ENCODE measurements at regions not wholly inside any gene's neighbourhood (a gene's known extent, or its start where the extent isn't known, plus 50 kb on each side); places are given as distances from the start of the nearest gene placed in this dataset.

- Histone ChIP-seq H3K27me3 (ENCODE audit: control insufficient read depth in 1 of 2, insufficient read depth in 2 of 2, low read length in 1 of 2) (no peaks in the 10 kb centered on the region), H3K36me3 (ENCODE audit: control insufficient read depth in 1 of 2, insufficient read depth in 2 of 2, low read length in 1 of 2) (no peaks in the 10 kb centered on the region), H3K27ac (ENCODE audit: low read depth in 1 of 2, low read length in 2 of 2) (no peak overlapping the region), H3K4me3 (ENCODE audit: low read length in 2 of 2) (no peak overlapping the region), H3K4me1 (ENCODE audit: control insufficient read depth in 1 of 2, insufficient read depth in 2 of 2, low read length in 2 of 2) (no peaks in the 10 kb centered on the region), H3K9me3 (ENCODE audit: control insufficient read depth, low read length) (no peaks in the 10 kb centered on the region)
- intact Hi-C loops (cut with DNase I): no loop called here
- ATAC-seq (ENCODE audit: low FRiP score): no peak
- DNase-seq: peak in 1 of 2 donors; percentile 46
- WGBS, 2 donors: 57 to 63% methylated on average over 28 to 29 of the region's 29 CpGs
These were observed 120.9 kb upstream of the RPS6KA2 start for GRCh38 chr6:166747644-166748595.

- H3K27ac ChIP-seq (ENCODE audit: low read depth in 1 of 2, low read length in 2 of 2): no peak overlapping the region
These were observed 119.0 kb upstream of the RPS6KA2 start for GRCh38 chr6:166745801-166746668.

DNA sequence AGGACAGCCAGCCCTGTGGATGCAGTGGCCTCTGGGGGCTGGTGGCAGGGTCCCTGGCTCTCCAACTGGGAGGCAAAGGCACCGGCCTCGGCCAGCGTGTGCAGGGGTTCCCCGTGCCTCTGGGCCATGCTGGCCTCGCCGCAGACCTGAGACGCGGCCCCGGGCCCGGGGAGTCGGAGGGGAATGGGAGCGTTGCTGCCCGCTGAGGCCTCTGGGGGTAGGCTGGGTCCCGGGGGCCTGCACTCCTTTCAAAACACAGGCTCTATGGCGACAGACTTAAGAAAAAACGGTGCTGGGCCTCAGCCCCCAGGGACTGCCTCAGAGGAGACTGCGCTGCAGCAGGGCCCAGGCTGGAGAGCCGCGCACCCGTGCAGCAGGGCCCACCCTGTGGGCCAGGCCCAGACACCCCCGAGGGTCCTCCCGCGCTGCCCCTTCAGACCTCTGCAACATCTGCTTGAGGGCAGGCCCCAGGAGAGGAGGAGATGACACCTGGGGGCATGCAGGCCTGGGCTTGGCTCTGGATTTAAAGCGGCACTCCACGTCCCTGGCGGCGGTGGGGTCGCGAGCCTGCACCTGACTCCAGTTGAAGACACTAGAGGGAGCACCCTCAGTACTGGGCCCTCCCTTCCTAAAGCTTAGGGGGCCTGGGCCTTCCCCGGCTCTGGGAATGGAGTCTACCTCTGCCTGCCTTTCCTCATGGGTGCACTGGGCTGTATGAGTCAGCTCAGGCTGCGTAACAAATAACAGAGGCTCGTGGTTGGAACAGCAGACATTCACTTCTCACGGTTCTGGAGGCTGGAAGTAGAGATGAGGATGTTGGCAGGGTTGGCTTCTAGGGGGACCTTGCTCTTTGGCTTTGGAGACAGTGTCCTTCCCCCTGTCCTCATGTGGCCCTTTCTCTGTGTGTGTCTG lies 117.4 kb upstream of the RPS6KA2 start:
- H3K4me1 ChIP-seq (ENCODE audit: control insufficient read depth in 1 of 2, insufficient read depth in 2 of 2, low read length in 2 of 2): no peaks in the 10 kb centered on the region
- intact Hi-C loops (cut with DNase I): no loop called here
- H3K27ac ChIP-seq (ENCODE audit: low read depth in 1 of 2, low read length in 2 of 2): no peak overlapping the region
- no peaks in the 10 kb centered on the region for H3K9me3 ChIP-seq (ENCODE audit: control insufficient read depth, low read length)
- ATAC-seq (ENCODE audit: low FRiP score): peak; percentile 61
- no peak for DNase-seq
- no peaks in the 10 kb centered on the region for H3K27me3 ChIP-seq (ENCODE audit: control insufficient read depth in 1 of 2, insufficient read depth in 2 of 2, low read length in 1 of 2)
- no peak overlapping the region for H3K4me3 ChIP-seq (ENCODE audit: low read length in 2 of 2)
- no peaks in the 10 kb centered on the region for H3K36me3 ChIP-seq (ENCODE audit: control insufficient read depth in 1 of 2, insufficient read depth in 2 of 2, low read length in 1 of 2)
- WGBS, 2 donors: 89% methylated on average over 33 of the region's 33 CpGs

More at GRCh38 chr6:166745801-166746668, 119.0 kb upstream of the RPS6KA2 start:
- Histone ChIP-seq H3K9me3 (ENCODE audit: control insufficient read depth, low read length) (no peaks in the 10 kb centered on the region), H3K4me1 (ENCODE audit: control insufficient read depth in 1 of 2, insufficient read depth in 2 of 2, low read length in 2 of 2) (no peaks in the 10 kb centered on the region), H3K27me3 (ENCODE audit: control insufficient read depth in 1 of 2, insufficient read depth in 2 of 2, low read length in 1 of 2) (no peaks in the 10 kb centered on the region), H3K36me3 (ENCODE audit: control insufficient read depth in 1 of 2, insufficient read depth in 2 of 2, low read length in 1 of 2) (no peaks in the 10 kb centered on the region), H3K4me3 (ENCODE audit: low read length in 2 of 2) (no peak overlapping the region)
- no peak for ATAC-seq (ENCODE audit: low FRiP score)
- no peak for DNase-seq
- intact Hi-C loops (cut with DNase I): no loop called here
- WGBS, 2 donors: 90% methylated on average over 16 of the region's 16 CpGs

GRCh38 chr6:166743406-166744222 lies 116.6 kb upstream of the RPS6KA2 start:
- H3K4me3 ChIP-seq (ENCODE audit: low read length in 2 of 2): no peak overlapping the region
- no peaks in the 10 kb centered on the region for H3K36me3 ChIP-seq (ENCODE audit: control insufficient read depth in 1 of 2, insufficient read depth in 2 of 2, low read length in 1 of 2)
- no peaks in the 10 kb centered on the region for H3K9me3 ChIP-seq (ENCODE audit: control insufficient read depth, low read length)
- DNase-seq (no peak), ATAC-seq (ENCODE audit: low FRiP score) (no peak)
- H3K27ac ChIP-seq (ENCODE audit: low read depth in 1 of 2, low read length in 2 of 2): no peak overlapping the region
- no peaks in the 10 kb centered on the region for H3K4me1 ChIP-seq (ENCODE audit: control insufficient read depth in 1 of 2, insufficient read depth in 2 of 2, low read length in 2 of 2)
- WGBS, 2 donors: 76 to 81% methylated on average over 21 of the region's 21 CpGs
- intact Hi-C loops (cut with DNase I): no loop called here
- H3K27me3 ChIP-seq (ENCODE audit: control insufficient read depth in 1 of 2, insufficient read depth in 2 of 2, low read length in 1 of 2): no peaks in the 10 kb centered on the region

DNA sequence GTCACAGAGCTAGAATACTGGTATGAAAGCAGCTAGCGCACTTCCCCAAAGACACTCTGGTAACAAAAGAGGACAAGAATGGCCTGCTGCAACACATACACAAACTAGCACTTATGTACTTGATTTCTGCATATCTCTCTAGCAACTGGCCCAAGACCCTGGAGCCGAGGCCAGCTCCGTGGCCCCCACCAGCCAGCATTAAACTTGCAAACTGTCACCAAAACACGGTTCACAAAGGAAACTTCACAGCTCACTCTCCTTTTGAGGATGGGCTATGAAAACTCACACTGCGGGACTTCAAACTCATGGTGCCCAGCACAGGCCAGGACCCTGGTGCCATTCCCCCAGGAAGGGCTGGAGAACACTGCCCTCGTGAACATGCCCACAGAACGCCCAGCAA lies 115.9 kb upstream of the RPS6KA2 start:
- intact Hi-C loops (cut with DNase I): no loop called here
- no peaks in the 10 kb centered on the region for H3K9me3 ChIP-seq (ENCODE audit: control insufficient read depth, low read length)
- 91% methylated on average over 7 of the region's 7 CpGs for WGBS, 2 donors
- H3K4me1 ChIP-seq (ENCODE audit: control insufficient read depth in 1 of 2, insufficient read depth in 2 of 2, low read length in 2 of 2): no peaks in the 10 kb centered on the region
- DNase-seq (no peak), ATAC-seq (ENCODE audit: low FRiP score) (no peak)
- no peaks in the 10 kb centered on the region for H3K36me3 ChIP-seq (ENCODE audit: control insufficient read depth in 1 of 2, insufficient read depth in 2 of 2, low read length in 1 of 2)
- H3K4me3 ChIP-seq (ENCODE audit: low read length in 2 of 2): no peak overlapping the region
- no peaks in the 10 kb centered on the region for H3K27me3 ChIP-seq (ENCODE audit: control insufficient read depth in 1 of 2, insufficient read depth in 2 of 2, low read length in 1 of 2)
- H3K27ac ChIP-seq (ENCODE audit: low read depth in 1 of 2, low read length in 2 of 2): no peak overlapping the region

GRCh38 chr6:166739976-166740318 lies 112.9 kb upstream of the RPS6KA2 start:
- H3K27me3 ChIP-seq (ENCODE audit: control insufficient read depth in 1 of 2, insufficient read depth in 2 of 2, low read length in 1 of 2): no peaks in the 10 kb centered on the region
- intact Hi-C loops (cut with DNase I): loop anchor here in 1 of 2 donors (10.0 kb wide), 1 partner anchor 245 kb away; no protein-coding TSS in a partner anchor
- no peak for DNase-seq
- WGBS, 2 donors: 90 to 96% methylated on average over 1 of the region's 1 CpG
- H3K4me3 ChIP-seq (ENCODE audit: low read length in 2 of 2): no peak overlapping the region
- H3K9me3 ChIP-seq (ENCODE audit: control insufficient read depth, low read length): no peaks in the 10 kb centered on the region
- no peaks in the 10 kb centered on the region for H3K4me1 ChIP-seq (ENCODE audit: control insufficient read depth in 1 of 2, insufficient read depth in 2 of 2, low read length in 2 of 2)
- H3K27ac ChIP-seq (ENCODE audit: low read depth in 1 of 2, low read length in 2 of 2): no peak overlapping the region
- H3K36me3 ChIP-seq (ENCODE audit: control insufficient read depth in 1 of 2, insufficient read depth in 2 of 2, low read length in 1 of 2): no peaks in the 10 kb centered on the region
- ATAC-seq (ENCODE audit: low FRiP score): no peak

DNA sequence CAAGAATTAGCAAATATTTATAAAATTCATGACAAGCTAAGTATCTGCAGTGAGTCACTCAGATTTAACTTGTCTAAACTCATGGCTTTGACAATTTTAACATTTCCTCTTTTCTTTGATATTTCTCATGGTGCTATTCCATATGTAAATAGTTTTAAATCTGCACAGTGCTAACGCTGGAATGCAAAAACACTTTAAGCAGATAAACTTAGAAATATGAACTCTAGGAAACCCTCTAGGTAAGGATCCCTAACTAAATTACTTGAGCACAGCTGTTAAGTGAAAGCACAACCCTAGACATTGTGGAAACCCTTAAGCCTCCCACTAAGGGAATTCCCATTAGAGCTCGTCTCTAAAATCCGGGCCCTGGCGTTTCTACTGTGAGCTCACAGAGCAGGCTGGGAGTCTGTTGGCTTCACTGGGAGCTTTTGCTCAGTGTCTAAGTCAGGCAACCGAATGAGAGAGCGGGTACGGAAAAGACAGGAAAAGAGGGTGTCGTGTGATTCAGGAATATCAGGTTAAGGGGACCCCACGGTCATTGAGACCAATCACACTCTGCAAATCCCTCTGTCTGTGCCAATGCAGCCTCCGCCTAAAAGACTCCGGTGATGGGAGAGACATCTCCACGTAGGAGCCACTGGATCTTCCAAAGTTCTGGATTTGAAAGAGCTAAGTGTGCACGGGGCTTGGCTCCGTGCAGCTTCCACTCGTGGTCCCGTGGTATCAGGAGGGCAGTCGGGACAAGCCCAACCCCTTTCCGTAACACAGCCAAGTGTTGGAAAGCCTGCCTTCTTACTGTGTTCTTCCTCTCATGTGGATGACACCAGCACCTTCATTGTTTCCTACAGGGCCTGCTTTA lies 112.3 kb upstream of the RPS6KA2 start:
- Histone ChIP-seq H3K4me1 (ENCODE audit: control insufficient read depth in 1 of 2, insufficient read depth in 2 of 2, low read length in 2 of 2) (no peaks in the 10 kb centered on the region), H3K27ac (ENCODE audit: low read depth in 1 of 2, low read length in 2 of 2) (no peak overlapping the region), H3K4me3 (ENCODE audit: low read length in 2 of 2) (no peak overlapping the region), H3K27me3 (ENCODE audit: control insufficient read depth in 1 of 2, insufficient read depth in 2 of 2, low read length in 1 of 2) (no peaks in the 10 kb centered on the region), H3K9me3 (ENCODE audit: control insufficient read depth, low read length) (no peaks in the 10 kb centered on the region), H3K36me3 (ENCODE audit: control insufficient read depth in 1 of 2, insufficient read depth in 2 of 2, low read length in 1 of 2) (no peaks in the 10 kb centered on the region)
- ATAC-seq (ENCODE audit: low FRiP score) (no peak), DNase-seq (no peak)
- intact Hi-C loops (cut with DNase I): loop anchor here in 1 of 2 donors (10.0 kb wide), 1 partner anchor 245 kb away; no protein-coding TSS in a partner anchor
- 57 to 67% methylated on average over 18 of the region's 18 CpGs for WGBS, 2 donors

Measured in aorta (tissue), 5 donors.